ENCODE measurements at regions not wholly inside any gene's neighbourhood (a gene's known extent, or its start where the extent isn't known, plus 50 kb on each side); places are given as distances from the start of the nearest gene placed in this dataset.

DNA sequence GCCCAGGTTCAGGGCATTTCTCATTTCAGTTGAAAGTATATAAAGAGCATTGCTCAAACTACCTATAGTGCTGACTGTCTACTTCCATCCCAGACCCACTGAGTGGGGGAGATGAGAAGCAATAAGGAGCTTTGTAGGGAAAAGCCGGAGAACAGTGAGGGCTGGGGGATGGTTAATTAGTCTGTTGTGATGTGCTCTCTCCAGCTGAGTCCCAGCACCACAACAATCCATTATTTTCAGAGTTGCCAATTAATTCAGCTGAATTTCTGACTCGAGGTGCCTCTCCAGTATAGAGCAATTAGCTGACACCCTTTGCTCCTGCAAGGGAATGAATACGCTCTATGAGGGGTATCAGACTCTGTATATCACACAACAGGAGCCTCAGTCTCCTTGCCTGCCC lies 1118.6 kb downstream of the SORCS3 start (continued):
- TF ChIP-seq, protein P1, sequence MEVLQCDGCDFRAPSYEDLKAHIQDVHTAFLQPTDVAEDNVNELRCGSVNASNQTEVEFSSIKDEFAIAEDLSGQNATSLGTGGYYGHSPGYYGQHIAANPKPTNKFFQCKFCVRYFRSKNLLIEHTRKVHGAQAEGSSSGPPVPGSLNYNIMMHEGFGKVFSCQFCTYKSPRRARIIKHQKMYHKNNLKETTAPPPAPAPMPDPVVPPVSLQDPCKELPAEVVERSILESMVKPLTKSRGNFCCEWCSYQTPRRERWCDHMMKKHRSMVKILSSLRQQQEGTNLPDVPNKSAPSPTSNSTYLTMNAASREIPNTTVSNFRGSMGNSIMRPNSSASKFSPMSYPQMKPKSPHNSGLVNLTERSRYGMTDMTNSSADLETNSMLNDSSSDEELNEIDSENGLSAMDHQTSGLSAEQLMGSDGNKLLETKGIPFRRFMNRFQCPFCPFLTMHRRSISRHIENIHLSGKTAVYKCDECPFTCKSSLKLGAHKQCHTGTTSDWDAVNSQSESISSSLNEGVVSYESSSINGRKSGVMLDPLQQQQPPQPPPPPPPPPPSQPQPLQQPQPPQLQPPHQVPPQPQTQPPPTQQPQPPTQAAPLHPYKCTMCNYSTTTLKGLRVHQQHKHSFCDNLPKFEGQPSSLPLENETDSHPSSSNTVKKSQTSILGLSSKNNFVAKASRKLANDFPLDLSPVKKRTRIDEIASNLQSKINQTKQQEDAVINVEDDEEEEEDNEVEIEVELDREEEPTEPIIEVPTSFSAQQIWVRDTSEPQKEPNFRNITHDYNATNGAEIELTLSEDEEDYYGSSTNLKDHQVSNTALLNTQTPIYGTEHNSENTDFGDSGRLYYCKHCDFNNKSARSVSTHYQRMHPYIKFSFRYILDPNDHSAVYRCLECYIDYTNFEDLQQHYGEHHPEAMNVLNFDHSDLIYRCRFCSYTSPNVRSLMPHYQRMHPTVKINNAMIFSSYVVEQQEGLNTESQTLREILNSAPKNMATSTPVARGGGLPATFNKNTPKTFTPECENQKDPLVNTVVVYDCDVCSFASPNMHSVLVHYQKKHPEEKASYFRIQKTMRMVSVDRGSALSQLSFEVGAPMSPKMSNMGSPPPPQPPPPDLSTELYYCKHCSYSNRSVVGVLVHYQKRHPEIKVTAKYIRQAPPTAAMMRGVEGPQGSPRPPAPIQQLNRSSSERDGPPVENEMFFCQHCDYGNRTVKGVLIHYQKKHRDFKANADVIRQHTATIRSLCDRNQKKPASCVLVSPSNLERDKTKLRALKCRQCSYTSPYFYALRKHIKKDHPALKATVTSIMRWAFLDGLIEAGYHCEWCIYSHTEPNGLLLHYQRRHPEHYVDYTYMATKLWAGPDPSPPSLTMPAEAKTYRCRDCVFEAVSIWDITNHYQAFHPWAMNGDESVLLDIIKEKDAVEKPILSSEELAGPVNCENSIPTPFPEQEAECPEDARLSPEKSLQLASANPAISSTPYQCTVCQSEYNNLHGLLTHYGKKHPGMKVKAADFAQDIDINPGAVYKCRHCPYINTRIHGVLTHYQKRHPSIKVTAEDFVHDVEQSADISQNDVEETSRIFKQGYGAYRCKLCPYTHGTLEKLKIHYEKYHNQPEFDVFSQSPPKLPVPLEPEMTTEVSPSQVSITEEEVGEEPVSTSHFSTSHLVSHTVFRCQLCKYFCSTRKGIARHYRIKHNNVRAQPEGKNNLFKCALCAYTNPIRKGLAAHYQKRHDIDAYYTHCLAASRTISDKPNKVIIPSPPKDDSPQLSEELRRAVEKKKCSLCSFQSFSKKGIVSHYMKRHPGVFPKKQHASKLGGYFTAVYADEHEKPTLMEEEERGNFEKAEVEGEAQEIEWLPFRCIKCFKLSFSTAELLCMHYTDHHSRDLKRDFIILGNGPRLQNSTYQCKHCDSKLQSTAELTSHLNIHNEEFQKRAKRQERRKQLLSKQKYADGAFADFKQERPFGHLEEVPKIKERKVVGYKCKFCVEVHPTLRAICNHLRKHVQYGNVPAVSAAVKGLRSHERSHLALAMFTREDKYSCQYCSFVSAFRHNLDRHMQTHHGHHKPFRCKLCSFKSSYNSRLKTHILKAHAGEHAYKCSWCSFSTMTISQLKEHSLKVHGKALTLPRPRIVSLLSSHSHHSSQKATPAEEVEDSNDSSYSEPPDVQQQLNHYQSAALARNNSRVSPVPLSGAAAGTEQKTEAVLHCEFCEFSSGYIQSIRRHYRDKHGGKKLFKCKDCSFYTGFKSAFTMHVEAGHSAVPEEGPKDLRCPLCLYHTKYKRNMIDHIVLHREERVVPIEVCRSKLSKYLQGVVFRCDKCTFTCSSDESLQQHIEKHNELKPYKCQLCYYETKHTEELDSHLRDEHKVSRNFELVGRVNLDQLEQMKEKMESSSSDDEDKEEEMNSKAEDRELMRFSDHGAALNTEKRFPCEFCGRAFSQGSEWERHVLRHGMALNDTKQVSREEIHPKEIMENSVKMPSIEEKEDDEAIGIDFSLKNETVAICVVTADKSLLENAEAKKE (CRISPR knock-in tag; IDR thresholded peaks at IDR 0.05), result no peak
- TF ChIP-seq JUNB (IDR thresholded peaks at IDR 0.05; ENCODE audit: unreplicated experiment), result no peak
- TF ChIP-seq, protein P2, sequence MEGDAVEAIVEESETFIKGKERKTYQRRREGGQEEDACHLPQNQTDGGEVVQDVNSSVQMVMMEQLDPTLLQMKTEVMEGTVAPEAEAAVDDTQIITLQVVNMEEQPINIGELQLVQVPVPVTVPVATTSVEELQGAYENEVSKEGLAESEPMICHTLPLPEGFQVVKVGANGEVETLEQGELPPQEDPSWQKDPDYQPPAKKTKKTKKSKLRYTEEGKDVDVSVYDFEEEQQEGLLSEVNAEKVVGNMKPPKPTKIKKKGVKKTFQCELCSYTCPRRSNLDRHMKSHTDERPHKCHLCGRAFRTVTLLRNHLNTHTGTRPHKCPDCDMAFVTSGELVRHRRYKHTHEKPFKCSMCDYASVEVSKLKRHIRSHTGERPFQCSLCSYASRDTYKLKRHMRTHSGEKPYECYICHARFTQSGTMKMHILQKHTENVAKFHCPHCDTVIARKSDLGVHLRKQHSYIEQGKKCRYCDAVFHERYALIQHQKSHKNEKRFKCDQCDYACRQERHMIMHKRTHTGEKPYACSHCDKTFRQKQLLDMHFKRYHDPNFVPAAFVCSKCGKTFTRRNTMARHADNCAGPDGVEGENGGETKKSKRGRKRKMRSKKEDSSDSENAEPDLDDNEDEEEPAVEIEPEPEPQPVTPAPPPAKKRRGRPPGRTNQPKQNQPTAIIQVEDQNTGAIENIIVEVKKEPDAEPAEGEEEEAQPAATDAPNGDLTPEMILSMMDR (conservative IDR thresholded peaks at IDR 0.05; ENCODE audit: low read depth in 2 of 2), result no peak
- no peak for TF ChIP-seq ZNF114 (CRISPR knock-in tag; IDR thresholded peaks at IDR 0.05)

DNA sequence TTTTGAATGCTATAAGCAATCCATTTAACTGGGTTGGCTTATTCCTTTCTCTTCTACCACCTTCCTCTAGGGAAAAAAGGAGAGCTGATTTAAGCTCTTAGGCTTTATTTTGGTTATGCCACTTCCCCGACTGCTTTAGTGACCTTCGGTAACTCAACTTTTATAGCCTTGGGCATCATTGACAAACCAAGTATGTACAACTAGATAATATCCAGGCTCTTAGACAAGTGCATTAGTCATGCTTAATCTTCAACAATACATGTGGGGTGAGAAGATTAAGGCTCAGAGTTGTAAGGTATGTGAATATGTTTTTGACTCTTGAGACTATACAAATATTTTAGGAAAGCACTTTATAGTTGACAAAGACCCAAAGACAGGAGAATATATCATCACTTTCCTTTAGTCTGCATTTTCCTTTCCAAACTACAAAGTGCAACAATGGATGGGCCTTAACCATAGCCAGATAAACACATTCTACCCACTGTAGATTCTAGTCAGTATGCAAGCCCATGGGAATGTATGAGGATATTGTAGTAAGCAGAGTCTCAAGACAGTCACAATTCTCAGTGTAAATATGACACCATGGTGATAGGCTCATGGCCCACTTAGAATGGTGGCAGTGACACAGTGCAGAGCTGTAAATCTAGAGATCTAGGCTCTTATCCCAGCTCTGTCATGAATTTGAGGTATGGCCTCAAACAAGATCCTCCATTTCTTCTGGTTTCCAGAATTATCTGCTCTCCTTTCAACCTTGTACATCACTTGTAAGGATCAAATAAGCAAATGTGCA lies 1117.3 kb downstream of the SORCS3 start:
- Mint-ChIP-seq H3K36me3 (ENCODE audit: low read depth) (no peaks in the 10 kb centered on the region), H3K4me1 (peaks cover 9% of the 10 kb centered on the region; the same call in 2 of the 3 replicates), H3K27ac (no peak overlapping the region), H3K9me3 (no peaks in the 10 kb centered on the region), H3K27me3 (ENCODE audit: insufficient read depth, low read depth, poor library complexity) (no peaks in the 10 kb centered on the region), H3K4me3 (no peak overlapping the region)
- Histone ChIP-seq H3K4me1 (ENCODE audit: insufficient read depth) (no peaks in the 10 kb centered on the region), H2AFZ (no peak overlapping the region), H3F3A (replicated peaks; ENCODE audit: low read depth) (no peaks in the 10 kb centered on the region), H4K20me1 (replicated peaks; ENCODE audit: insufficient read depth) (no peaks in the 10 kb centered on the region), H3K27ac (ENCODE audit: low read depth) (no peak overlapping the region), H3K4me2 (no peak overlapping the region), H3K9me2 (ENCODE audit: insufficient read depth) (no peaks in the 10 kb centered on the region), H3K27me3 (ENCODE audit: insufficient read depth) (no peaks in the 10 kb centered on the region), H3K79me2 (replicated peaks; ENCODE audit: insufficient read depth) (no peaks in the 10 kb centered on the region), H3K36me3 (ENCODE audit: insufficient read depth) (no peaks in the 10 kb centered on the region), H3K4me3 (no peak overlapping the region)
- no peak for TF ChIP-seq CREB1 (CRISPR knock-in tag; IDR thresholded peaks at IDR 0.05; ENCODE audit: low read depth)
- no peak for TF ChIP-seq POLR2AphosphoS5 (IDR thresholded peaks at IDR 0.05; ENCODE audit: low read depth)
- TF ChIP-seq EZH2phosphoT487 (IDR thresholded peaks at IDR 0.05; ENCODE audit: unreplicated experiment), result no peak
- TF ChIP-seq, protein P3, sequence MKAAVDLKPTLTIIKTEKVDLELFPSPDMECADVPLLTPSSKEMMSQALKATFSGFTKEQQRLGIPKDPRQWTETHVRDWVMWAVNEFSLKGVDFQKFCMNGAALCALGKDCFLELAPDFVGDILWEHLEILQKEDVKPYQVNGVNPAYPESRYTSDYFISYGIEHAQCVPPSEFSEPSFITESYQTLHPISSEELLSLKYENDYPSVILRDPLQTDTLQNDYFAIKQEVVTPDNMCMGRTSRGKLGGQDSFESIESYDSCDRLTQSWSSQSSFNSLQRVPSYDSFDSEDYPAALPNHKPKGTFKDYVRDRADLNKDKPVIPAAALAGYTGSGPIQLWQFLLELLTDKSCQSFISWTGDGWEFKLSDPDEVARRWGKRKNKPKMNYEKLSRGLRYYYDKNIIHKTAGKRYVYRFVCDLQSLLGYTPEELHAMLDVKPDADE (IDR thresholded peaks at IDR 0.05), result no peak
- TF ChIP-seq STAT1 (IDR thresholded peaks at IDR 0.05; ENCODE audit: unreplicated experiment), result no peak
- TF ChIP-seq JUNB (IDR thresholded peaks at IDR 0.05; ENCODE audit: unreplicated experiment), result no peak
- DNase-seq (ENCODE audit: low spot score), result no peak
- no peak for ATAC-seq

All from GM23338 (cell line).